ENCODE measurements at regions not wholly inside any gene's neighbourhood (a gene's known extent, or its start where the extent isn't known, plus 50 kb on each side); places are given as distances from the start of the nearest gene placed in this dataset.
"Not testable (repeated sequence)": the region's sequence is repeated elsewhere in the genome, so short reads cannot be mapped to it uniquely, and the experiment has no call there.

- ATAC-seq (no peak), DNase-seq (ENCODE audit: low spot score in 2 of 2) (no peak)
- no peak overlapping the region for H3K27ac Mint-ChIP-seq
- H3K4me1 Mint-ChIP-seq: no peaks in the 10 kb centered on the region
- H3K36me3 Mint-ChIP-seq: no peaks in the 10 kb centered on the region
- peaks cover 7% of the 10 kb centered on the region for H3K9me3 Mint-ChIP-seq
- no peak overlapping the region for H3K4me3 Mint-ChIP-seq
These were observed 137.7 kb upstream of the TRHDE start for GRCh38 chr12:72134246-72135020.

- Mint-ChIP-seq H3K36me3 (no peaks in the 10 kb centered on the region), H3K27ac (no peak overlapping the region), H3K4me3 (no peak overlapping the region), H3K9me3 (peaks cover 7% of the 10 kb centered on the region), H3K4me1 (no peaks in the 10 kb centered on the region)
- ATAC-seq: no peak
- no peak for DNase-seq (ENCODE audit: low spot score in 2 of 2)
These were observed 137.2 kb upstream of the TRHDE start for GRCh38 chr12:72135021-72135301.

GRCh38 chr12:72136792-72137191, 135.4 kb upstream of the TRHDE start:
- no peaks in the 10 kb centered on the region for H3K4me1 Mint-ChIP-seq
- ATAC-seq (no peak), DNase-seq (ENCODE audit: low spot score in 2 of 2) (no peak)
- H3K36me3 Mint-ChIP-seq: no peaks in the 10 kb centered on the region
- H3K27ac Mint-ChIP-seq: no peak overlapping the region
- H3K4me3 Mint-ChIP-seq: no peak overlapping the region
- peaks cover 5% of the 10 kb centered on the region for H3K9me3 Mint-ChIP-seq

GRCh38 chr12:72139411-72139810, 132.8 kb upstream of the TRHDE start:
- H3K36me3 Mint-ChIP-seq: no peaks in the 10 kb centered on the region
- no peaks in the 10 kb centered on the region for H3K4me1 Mint-ChIP-seq
- no peaks in the 10 kb centered on the region for H3K9me3 Mint-ChIP-seq
- H3K4me3 Mint-ChIP-seq: no peak overlapping the region
- H3K27ac Mint-ChIP-seq: no peak overlapping the region
- DNase-seq (ENCODE audit: low spot score in 2 of 2): no peak
- ATAC-seq: no peak

- Mint-ChIP-seq H3K27ac (no peak overlapping the region), H3K4me1 (no peaks in the 10 kb centered on the region), H3K9me3 (no peaks in the 10 kb centered on the region), H3K4me3 (no peak overlapping the region), H3K36me3 (no peaks in the 10 kb centered on the region)
- no peak for ATAC-seq
- no peak for DNase-seq (ENCODE audit: low spot score in 2 of 2)
These were observed 130.8 kb upstream of the TRHDE start for GRCh38 chr12:72141381-72141780.

DNA sequence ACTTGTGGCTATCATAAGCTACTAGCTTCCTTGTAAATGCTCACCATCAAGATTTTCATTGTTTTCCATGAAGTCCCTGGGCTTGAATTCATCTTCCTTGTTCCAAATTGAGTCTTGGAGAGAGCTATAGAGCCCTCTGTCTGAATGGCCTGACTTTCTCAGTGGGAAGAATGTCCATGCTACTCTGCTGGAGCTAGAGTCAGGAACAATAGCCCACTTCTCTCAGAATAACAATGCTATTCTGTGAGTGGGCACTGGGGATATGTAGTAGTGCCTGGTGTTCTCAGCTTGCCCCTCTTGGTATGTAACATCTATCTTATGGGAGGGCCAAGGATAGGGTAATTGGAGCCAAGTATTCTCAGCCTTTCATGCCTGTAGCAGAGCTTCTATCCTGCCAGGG, 127.6 kb upstream of the TRHDE start:
- H3K36me3 Mint-ChIP-seq: no peaks in the 10 kb centered on the region
- H3K4me3 Mint-ChIP-seq: no peak overlapping the region
- ATAC-seq (no peak), DNase-seq (ENCODE audit: low spot score in 2 of 2) (no peak)
- H3K27ac Mint-ChIP-seq: no peak overlapping the region
- H3K9me3 Mint-ChIP-seq: no peaks in the 10 kb centered on the region
- H3K4me1 Mint-ChIP-seq: no peaks in the 10 kb centered on the region

GRCh38 chr12:72146495-72146894, 125.7 kb upstream of the TRHDE start:
- Mint-ChIP-seq H3K27ac (no peak overlapping the region), H3K4me3 (no peak overlapping the region)

DNA sequence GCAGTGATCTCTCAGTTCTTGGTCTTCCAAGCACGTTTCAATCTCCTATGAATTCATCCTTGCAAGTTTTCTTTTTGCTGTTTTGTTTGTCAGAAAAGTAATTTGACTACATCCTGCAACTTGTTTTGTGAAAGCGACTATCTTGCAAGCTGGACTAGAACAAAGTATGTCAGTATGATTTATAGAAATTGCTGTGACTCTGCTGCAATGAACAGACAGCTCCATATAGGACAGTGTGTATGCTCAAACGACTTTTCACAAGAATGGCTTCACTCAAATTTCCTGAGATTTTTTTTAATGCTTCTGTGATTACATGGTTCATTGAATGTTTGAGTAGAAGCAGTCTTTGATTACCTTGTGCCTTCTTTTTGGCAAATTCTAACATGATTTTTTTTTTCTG, 123.5 kb upstream of the TRHDE start:
- Mint-ChIP-seq H3K4me1 (no peaks in the 10 kb centered on the region), H3K9me3 (peaks cover 3% of the 10 kb centered on the region), H3K27ac (no peak overlapping the region), H3K36me3 (no peaks in the 10 kb centered on the region), H3K4me3 (no peak overlapping the region)
- no peak for ATAC-seq
- DNase-seq (ENCODE audit: low spot score in 2 of 2): no peak

More at GRCh38 chr12:72146495-72146894, 125.7 kb upstream of the TRHDE start:
- no peak for DNase-seq (ENCODE audit: low spot score in 2 of 2)
- no peak for ATAC-seq
- Mint-ChIP-seq H3K9me3 (no peaks in the 10 kb centered on the region), H3K36me3 (no peaks in the 10 kb centered on the region), H3K4me1 (no peaks in the 10 kb centered on the region)

GRCh38 chr12:72162875-72163274, 109.3 kb upstream of the TRHDE start:
- Mint-ChIP-seq H3K4me1 (no peaks in the 10 kb centered on the region), H3K27ac (no peak overlapping the region), H3K4me3 (no peak overlapping the region), H3K36me3 (no peaks in the 10 kb centered on the region), H3K9me3 (peaks cover 6% of the 10 kb centered on the region)
- ATAC-seq (no peak), DNase-seq (ENCODE audit: low spot score in 2 of 2) (no peak)

GRCh38 chr12:72168851-72169250, 103.3 kb upstream of the TRHDE start:
- Mint-ChIP-seq H3K4me3 (no peak overlapping the region), H3K4me1 (no peaks in the 10 kb centered on the region), H3K9me3 (no peaks in the 10 kb centered on the region), H3K36me3 (no peaks in the 10 kb centered on the region), H3K27ac (no peak overlapping the region)
- DNase-seq (ENCODE audit: low spot score in 2 of 2): no peak
- ATAC-seq: no peak

DNA sequence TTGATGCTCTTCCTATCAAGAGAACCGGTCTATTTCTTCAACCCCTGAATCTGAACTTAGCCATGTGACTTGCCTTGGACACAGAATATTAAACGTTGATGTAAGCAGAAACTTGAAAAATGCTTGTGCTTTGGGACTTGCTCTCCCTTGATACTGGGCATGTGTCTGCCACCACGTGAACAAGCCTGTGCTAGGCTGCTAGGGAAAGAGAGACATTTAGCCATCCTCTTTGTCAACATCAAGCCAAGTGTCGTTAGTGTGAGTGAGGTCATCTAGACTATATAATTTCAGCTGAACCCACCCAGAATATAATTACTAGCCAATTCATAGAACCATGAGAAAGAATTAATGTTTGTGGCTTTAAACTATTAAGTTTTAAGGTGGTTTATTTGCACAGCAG, 98.2 kb upstream of the TRHDE start:
- H3K36me3 Mint-ChIP-seq: no peaks in the 10 kb centered on the region
- no peak overlapping the region for H3K27ac Mint-ChIP-seq
- DNase-seq (ENCODE audit: low spot score in 2 of 2) (no peak), ATAC-seq (no peak)
- H3K9me3 Mint-ChIP-seq: no peaks in the 10 kb centered on the region
- no peaks in the 10 kb centered on the region for H3K4me1 Mint-ChIP-seq
- H3K4me3 Mint-ChIP-seq: no peak overlapping the region

DNA sequence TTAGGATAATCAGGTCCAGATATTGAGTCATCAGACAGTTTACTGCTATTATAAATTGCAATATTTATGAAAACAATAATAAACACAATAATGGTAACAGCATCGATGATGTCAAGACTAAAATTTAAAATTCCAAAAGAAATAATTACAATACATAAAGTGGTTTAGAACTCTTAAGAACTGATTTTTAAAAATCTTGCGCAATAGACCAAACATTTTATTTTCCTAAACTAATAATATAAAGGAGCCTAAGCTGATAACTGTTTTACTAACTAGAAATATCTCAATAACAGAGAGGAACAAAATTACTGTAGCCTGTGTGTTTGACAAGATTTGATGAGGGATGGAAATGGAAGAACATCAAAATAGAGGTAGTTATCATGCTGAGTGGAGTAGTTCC, 93.9 kb upstream of the TRHDE start:
- no peaks in the 10 kb centered on the region for H3K4me1 Mint-ChIP-seq
- H3K4me3 Mint-ChIP-seq: no peak overlapping the region
- no peak for DNase-seq (ENCODE audit: low spot score in 2 of 2)
- H3K9me3 Mint-ChIP-seq: no peaks in the 10 kb centered on the region
- no peaks in the 10 kb centered on the region for H3K36me3 Mint-ChIP-seq
- no peak overlapping the region for H3K27ac Mint-ChIP-seq
- ATAC-seq: no peak

DNA sequence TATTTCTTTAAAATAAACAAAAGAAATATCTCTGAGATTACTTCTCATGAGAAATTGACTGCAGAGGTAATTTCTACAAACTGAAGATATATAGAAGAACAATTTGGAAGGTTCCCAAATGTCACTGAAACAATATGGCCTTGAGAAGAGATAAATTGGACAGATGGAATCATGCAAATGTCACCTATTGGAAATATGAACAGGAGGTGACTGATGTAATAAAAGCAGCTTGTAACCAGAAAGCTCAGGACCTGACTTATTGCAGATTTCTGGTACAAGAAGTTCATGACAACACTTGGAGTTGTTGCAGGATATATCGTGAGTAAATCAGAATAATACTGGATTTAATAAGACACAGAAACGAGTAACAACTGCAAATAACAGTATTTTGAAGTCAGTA, 93.3 kb upstream of the TRHDE start:
- Mint-ChIP-seq H3K27ac (no peak overlapping the region), H3K4me3 (no peak overlapping the region), H3K9me3 (no peaks in the 10 kb centered on the region), H3K4me1 (no peaks in the 10 kb centered on the region), H3K36me3 (no peaks in the 10 kb centered on the region)
- no peak for ATAC-seq
- DNase-seq (ENCODE audit: low spot score in 2 of 2): no peak

DNA sequence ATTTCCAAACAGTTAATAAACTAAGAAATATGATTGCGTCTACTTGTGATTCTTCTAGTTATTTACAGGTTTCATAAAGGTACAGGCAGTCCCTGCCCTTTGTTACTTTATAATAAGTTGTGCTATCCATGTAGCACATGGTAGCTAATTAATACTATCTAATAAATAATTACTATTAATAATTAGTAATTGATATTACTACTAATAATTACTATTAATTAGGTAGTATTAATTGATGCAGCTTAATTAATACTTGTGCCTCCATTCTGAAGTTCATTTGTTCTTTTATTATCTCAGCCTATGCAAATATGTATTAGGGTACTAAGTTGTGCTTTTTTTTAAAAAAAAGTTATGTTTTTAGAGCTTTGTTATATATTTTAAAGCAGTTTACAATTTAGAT, 92.3 kb upstream of the TRHDE start:
- no peaks in the 10 kb centered on the region for H3K4me1 Mint-ChIP-seq
- DNase-seq (ENCODE audit: low spot score in 2 of 2) (no peak), ATAC-seq (no peak)
- H3K27ac Mint-ChIP-seq: no peak overlapping the region
- H3K9me3 Mint-ChIP-seq: no peaks in the 10 kb centered on the region
- no peak overlapping the region for H3K4me3 Mint-ChIP-seq
- no peaks in the 10 kb centered on the region for H3K36me3 Mint-ChIP-seq

DNA sequence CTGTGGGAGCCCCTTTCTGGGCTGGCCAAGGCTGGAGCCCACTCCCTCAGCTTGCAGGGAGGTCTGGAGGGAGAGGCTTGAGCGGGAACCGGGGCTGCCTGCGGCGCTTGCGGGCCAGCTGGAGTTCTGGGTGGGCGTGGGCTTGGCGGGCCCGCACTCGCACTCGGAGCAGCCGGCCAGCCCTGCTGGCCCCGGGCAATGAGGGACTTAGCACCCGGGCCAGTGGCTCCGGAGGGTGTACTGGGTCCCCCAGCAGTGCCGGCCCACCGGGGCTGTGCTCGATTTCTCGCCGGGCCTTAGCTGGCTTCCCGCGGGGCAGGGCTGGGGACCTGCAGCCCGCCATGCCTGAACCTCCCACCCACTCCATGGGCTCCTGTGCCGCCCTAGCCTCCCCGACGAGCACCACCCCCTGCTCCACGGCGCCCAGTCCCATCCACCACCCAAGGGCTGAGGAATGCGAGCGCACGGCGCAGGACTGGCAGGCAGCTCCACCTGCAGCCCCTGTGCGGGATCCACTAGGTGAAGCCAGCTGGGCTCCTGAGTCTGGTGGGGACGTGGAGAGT, 87.1 kb upstream of the TRHDE start:
- not testable (repeated sequence) for H3K9me3 Mint-ChIP-seq; ATAC-seq; H3K36me3 Mint-ChIP-seq; H3K4me1 Mint-ChIP-seq; H3K4me3 Mint-ChIP-seq; DNase-seq (ENCODE audit: low spot score in 2 of 2); H3K27ac Mint-ChIP-seq

DNA sequence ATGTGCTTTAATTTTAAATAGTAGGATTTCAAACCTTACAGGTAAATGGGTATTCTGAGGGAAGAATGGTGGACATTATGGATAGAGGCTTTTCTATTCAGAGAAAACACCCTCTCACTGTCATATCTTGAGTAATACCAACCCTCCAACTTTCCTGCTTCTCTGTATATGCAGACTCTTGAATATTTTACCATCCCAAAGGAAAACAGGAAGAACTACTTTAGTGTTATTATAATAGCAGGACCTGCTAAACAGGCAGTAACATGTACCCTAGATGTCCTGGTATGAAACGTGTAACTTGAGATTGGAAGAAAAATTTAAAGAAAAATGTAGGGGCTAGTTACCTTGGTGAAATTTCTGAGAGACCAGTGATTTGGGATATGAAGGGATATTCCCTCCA, 82.9 kb upstream of the TRHDE start:
- H3K27ac Mint-ChIP-seq: no peak overlapping the region
- H3K4me1 Mint-ChIP-seq: no peaks in the 10 kb centered on the region
- no peaks in the 10 kb centered on the region for H3K36me3 Mint-ChIP-seq
- no peak overlapping the region for H3K4me3 Mint-ChIP-seq
- H3K9me3 Mint-ChIP-seq: no peaks in the 10 kb centered on the region
- DNase-seq (ENCODE audit: low spot score in 2 of 2): no peak
- no peak for ATAC-seq

GRCh38 chr12:72191761-72192160, 80.4 kb upstream of the TRHDE start:
- Mint-ChIP-seq H3K9me3 (peaks cover 4% of the 10 kb centered on the region), H3K27ac (no peak overlapping the region), H3K4me3 (no peak overlapping the region), H3K36me3 (no peaks in the 10 kb centered on the region), H3K4me1 (no peaks in the 10 kb centered on the region)
- DNase-seq (ENCODE audit: low spot score in 2 of 2) (no peak), ATAC-seq (no peak)

All from stimulated activated effector memory CD8-positive, alpha-beta T cell treated with anti-CD3 and anti-CD28 coated beads, Interleukin-12 subunit alpha, Interleukin-12 subunit beta, amount 100 ng/mL, for 72 hours (primary cell).